ENCODE measurements at regions not wholly inside any gene's neighbourhood (a gene's known extent, or its start where the extent isn't known, plus 50 kb on each side); places are given as distances from the start of the nearest gene placed in this dataset.

GRCh38 chr2:185255566-185255965, 483.0 kb upstream of the FSIP2 start:
- TF ChIP-seq SAP30 (IDR thresholded peaks at IDR 0.05; ENCODE audit: borderline replicate concordance, insufficient read depth, low read depth, low read length, poor library complexity, severe bottlenecking) (no peak), CTCF (IDR thresholded peaks at IDR 0.05 in 2 of 3, conservative IDR thresholded peaks at IDR 0.05 in 1 of 3; ENCODE audit: insufficient read depth in 2 of 3, low read depth in 1 of 3, low read length in 3 of 3) (no peak), JUN (IDR thresholded peaks at IDR 0.05; ENCODE audit: borderline replicate concordance, low read depth, low read length) (no peak), JUN (CRISPR knock-in tag; IDR thresholded peaks at IDR 0.05; ENCODE audit: borderline replicate concordance) (no peak), RBM17 (IDR thresholded peaks at IDR 0.05; ENCODE audit: borderline replicate concordance, low read depth, low read length) (no peak), POLR2A (conservative IDR thresholded peaks at IDR 0.05) (no peak), MXD1 (CRISPR knock-in tag; IDR thresholded peaks at IDR 0.05; ENCODE audit: borderline replicate concordance, poor library complexity, severe bottlenecking) (no peak)
